ENCODE measurements at regions not wholly inside any gene's neighbourhood (a gene's known extent, or its start where the extent isn't known, plus 50 kb on each side); places are given as distances from the start of the nearest gene placed in this dataset.

DNA sequence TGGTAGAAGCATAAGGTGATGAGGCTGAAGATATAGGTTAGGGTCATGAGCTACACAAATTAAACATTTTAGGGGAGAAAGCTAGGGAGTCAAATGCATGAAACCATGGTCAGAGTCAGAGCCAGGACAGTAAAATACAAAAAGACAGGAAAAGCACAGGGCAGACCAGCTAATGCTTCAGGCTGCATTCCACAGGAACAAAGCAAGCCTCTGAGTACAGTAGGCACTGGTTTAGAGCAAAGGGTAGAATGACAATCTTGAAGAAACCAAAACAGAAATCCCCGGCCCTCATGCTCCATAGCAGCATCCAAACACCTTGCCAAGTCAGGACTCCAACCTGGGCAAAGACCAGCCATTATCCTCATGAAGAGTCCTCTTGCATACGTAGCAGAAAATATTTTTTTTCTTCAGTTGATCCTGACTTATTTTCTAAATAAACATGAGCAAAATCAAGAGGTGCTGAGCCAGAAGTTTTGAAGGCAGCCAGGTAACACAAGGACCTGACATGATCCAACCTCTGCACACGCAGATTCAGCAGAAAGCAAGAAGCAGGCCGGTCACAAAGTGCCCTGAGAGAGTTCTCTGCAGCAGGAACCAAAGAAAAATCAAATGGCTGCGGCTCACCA lies 273.1 kb downstream of the TTLL7 start (continued):
- TF ChIP-seq, protein P1, sequence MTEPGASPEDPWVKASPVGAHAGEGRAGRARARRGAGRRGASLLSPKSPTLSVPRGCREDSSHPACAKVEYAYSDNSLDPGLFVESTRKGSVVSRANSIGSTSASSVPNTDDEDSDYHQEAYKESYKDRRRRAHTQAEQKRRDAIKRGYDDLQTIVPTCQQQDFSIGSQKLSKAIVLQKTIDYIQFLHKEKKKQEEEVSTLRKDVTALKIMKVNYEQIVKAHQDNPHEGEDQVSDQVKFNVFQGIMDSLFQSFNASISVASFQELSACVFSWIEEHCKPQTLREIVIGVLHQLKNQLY (CRISPR knock-in tag; IDR thresholded peaks at IDR 0.05): no peak

DNA sequence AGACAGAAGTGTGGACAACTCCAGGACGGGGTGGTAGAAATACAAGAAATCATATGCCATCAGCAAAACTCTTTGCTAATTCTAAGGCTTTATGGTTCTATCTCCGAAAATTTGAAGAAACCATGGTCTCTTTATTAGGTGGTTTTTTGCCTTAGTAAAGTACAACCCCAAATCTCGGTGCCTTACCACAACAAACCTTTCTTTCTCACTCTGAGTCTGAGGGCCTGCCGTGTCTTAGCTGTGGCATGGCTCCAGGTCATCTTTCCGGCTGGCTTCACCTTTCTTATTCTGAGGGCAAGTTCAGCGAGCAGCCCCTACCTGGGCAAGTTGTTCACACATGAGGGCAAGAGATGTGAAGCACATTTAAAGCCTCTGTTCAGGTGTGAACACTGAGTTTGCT lies 280.6 kb downstream of the TTLL7 start:
- ATAC-seq (no peak), DNase-seq (ENCODE audit: low spot score) (no peak)
- Mint-ChIP-seq H3K27me3 (ENCODE audit: low read depth) (no peaks in the 10 kb centered on the region), H3K4me3 (no peak overlapping the region), H3K27ac (no peak overlapping the region), H3K4me1 (no peaks in the 10 kb centered on the region), H3K9me3 (no peaks in the 10 kb centered on the region), H3K36me3 (no peaks in the 10 kb centered on the region)
- ChIA-PET CTCF (no interaction called here), POLR2A (no interaction called here)
- TF ChIP-seq ERG (CRISPR knock-in tag; IDR thresholded peaks at IDR 0.05) (no peak), CREM (CRISPR knock-in tag; IDR thresholded peaks at IDR 0.05) (no peak), MYBL2 (CRISPR knock-in tag; IDR thresholded peaks at IDR 0.05) (no peak)

GRCh38 chr1:83717785-83718184 lies 281.1 kb downstream of the TTLL7 start:
- DNase-seq (ENCODE audit: low spot score) (no peak), ATAC-seq (peak; percentile 41)
- H3K27me3 Mint-ChIP-seq (ENCODE audit: low read depth): no peaks in the 10 kb centered on the region
- CTCF ChIA-PET: no interaction called here
- POLR2A ChIA-PET: no interaction called here
- H3K27ac Mint-ChIP-seq: no peak overlapping the region
- H3K9me3 Mint-ChIP-seq: no peaks in the 10 kb centered on the region
- TF ChIP-seq NR3C1 (CRISPR knock-in tag; conservative IDR thresholded peaks at IDR 0.05; ENCODE audit: low read depth) (no peak), ZNF512 (CRISPR knock-in tag; IDR thresholded peaks at IDR 0.05; ENCODE audit: borderline replicate concordance) (no peak), ERG (CRISPR knock-in tag; IDR thresholded peaks at IDR 0.05) (no peak), NR1H2 (CRISPR knock-in tag; IDR thresholded peaks at IDR 0.05) (no peak), ZNF263 (CRISPR knock-in tag; IDR thresholded peaks at IDR 0.05; ENCODE audit: low read depth) (no peak)
- TF ChIP-seq, protein P2, sequence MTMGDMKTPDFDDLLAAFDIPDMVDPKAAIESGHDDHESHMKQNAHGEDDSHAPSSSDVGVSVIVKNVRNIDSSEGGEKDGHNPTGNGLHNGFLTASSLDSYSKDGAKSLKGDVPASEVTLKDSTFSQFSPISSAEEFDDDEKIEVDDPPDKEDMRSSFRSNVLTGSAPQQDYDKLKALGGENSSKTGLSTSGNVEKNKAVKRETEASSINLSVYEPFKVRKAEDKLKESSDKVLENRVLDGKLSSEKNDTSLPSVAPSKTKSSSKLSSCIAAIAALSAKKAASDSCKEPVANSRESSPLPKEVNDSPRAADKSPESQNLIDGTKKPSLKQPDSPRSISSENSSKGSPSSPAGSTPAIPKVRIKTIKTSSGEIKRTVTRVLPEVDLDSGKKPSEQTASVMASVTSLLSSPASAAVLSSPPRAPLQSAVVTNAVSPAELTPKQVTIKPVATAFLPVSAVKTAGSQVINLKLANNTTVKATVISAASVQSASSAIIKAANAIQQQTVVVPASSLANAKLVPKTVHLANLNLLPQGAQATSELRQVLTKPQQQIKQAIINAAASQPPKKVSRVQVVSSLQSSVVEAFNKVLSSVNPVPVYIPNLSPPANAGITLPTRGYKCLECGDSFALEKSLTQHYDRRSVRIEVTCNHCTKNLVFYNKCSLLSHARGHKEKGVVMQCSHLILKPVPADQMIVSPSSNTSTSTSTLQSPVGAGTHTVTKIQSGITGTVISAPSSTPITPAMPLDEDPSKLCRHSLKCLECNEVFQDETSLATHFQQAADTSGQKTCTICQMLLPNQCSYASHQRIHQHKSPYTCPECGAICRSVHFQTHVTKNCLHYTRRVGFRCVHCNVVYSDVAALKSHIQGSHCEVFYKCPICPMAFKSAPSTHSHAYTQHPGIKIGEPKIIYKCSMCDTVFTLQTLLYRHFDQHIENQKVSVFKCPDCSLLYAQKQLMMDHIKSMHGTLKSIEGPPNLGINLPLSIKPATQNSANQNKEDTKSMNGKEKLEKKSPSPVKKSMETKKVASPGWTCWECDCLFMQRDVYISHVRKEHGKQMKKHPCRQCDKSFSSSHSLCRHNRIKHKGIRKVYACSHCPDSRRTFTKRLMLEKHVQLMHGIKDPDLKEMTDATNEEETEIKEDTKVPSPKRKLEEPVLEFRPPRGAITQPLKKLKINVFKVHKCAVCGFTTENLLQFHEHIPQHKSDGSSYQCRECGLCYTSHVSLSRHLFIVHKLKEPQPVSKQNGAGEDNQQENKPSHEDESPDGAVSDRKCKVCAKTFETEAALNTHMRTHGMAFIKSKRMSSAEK (CRISPR knock-in tag; IDR thresholded peaks at IDR 0.05; ENCODE audit: borderline replicate concordance): no peak
- TF ChIP-seq, protein P3, sequence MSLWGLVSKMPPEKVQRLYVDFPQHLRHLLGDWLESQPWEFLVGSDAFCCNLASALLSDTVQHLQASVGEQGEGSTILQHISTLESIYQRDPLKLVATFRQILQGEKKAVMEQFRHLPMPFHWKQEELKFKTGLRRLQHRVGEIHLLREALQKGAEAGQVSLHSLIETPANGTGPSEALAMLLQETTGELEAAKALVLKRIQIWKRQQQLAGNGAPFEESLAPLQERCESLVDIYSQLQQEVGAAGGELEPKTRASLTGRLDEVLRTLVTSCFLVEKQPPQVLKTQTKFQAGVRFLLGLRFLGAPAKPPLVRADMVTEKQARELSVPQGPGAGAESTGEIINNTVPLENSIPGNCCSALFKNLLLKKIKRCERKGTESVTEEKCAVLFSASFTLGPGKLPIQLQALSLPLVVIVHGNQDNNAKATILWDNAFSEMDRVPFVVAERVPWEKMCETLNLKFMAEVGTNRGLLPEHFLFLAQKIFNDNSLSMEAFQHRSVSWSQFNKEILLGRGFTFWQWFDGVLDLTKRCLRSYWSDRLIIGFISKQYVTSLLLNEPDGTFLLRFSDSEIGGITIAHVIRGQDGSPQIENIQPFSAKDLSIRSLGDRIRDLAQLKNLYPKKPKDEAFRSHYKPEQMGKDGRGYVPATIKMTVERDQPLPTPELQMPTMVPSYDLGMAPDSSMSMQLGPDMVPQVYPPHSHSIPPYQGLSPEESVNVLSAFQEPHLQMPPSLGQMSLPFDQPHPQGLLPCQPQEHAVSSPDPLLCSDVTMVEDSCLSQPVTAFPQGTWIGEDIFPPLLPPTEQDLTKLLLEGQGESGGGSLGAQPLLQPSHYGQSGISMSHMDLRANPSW (CRISPR knock-in tag; conservative IDR thresholded peaks at IDR 0.05; ENCODE audit: low read depth): no peak
- H3K4me3 Mint-ChIP-seq: no peak overlapping the region
- no peaks in the 10 kb centered on the region for H3K4me1 Mint-ChIP-seq
- H3K36me3 Mint-ChIP-seq: no peaks in the 10 kb centered on the region
